ENCODE measurements at regions not wholly inside any gene's neighbourhood (a gene's known extent, or its start where the extent isn't known, plus 50 kb on each side); places are given as distances from the start of the nearest gene placed in this dataset.

GRCh38 chr2:117299451-117299850, 515.0 kb upstream of the DDX18 start:
- no peak overlapping the region for H3K9ac ChIP-seq (replicated peaks; ENCODE audit: extremely low read depth, insufficient read depth, low read length)
- H3K36me3 ChIP-seq (ENCODE audit: control insufficient read depth in 2 of 2, extremely low read depth in 1 of 2, insufficient read depth in 2 of 2, low read length in 2 of 2), result no peaks in the 10 kb centered on the region
- H3K9me1 ChIP-seq (replicated peaks; ENCODE audit: control insufficient read depth, extremely low read depth, insufficient read depth, low read length), result no peaks in the 10 kb centered on the region
- no TSS peak for BruUV-seq (replicated peaks)
- no peaks in the 10 kb centered on the region for H3K4me1 ChIP-seq (ENCODE audit: control insufficient read depth, extremely low read depth, insufficient read depth, low read length)
- TF ChIP-seq EZH2 (IDR thresholded peaks at IDR 0.05; ENCODE audit: borderline replicate concordance, low read depth, low read length, severe bottlenecking) (no peak), MYC (IDR thresholded peaks at IDR 0.05; ENCODE audit: low read depth, low read length) (no peak), CTCF (IDR thresholded peaks at IDR 0.05; ENCODE audit: extremely low read depth in 1 of 2, insufficient read depth in 1 of 2, low read depth in 1 of 2, low read length in 2 of 2) (no peak), POLR2A (IDR thresholded peaks at IDR 0.05; ENCODE audit: low read depth, low read length) (no peak), FOS (IDR thresholded peaks at IDR 0.05; ENCODE audit: borderline replicate concordance, insufficient read depth, low read length) (no peak), MAX (IDR thresholded peaks at IDR 0.05; ENCODE audit: insufficient read depth, insufficient read length) (no peak), POLR2AphosphoS5 (IDR thresholded peaks at IDR 0.05; ENCODE audit: insufficient read depth, low read depth, low read length) (no peak), JUN (IDR thresholded peaks at IDR 0.05; ENCODE audit: borderline replicate concordance, insufficient read depth, insufficient read length, low read depth) (no peak), GATA2 (IDR thresholded peaks at IDR 0.05; ENCODE audit: insufficient read depth, insufficient read length, low read depth, low read length) (no peak)
- no peak overlapping the region for H3K4me2 ChIP-seq (ENCODE audit: insufficient read depth, low read length)
- FAIRE-seq (no peak), DNase-seq (ENCODE audit: low read depth, low spot score) (no peak)
- no peak overlapping the region for H2AFZ ChIP-seq (ENCODE audit: low read depth, low read length)
- no peaks in the 10 kb centered on the region for H3K27me3 ChIP-seq (ENCODE audit: control insufficient read depth in 2 of 2, insufficient read depth in 2 of 2, low read length in 2 of 2)
- H3K4me3 ChIP-seq (replicated peaks in 1 of 3; ENCODE audit: insufficient read depth in 1 of 3, low read depth in 1 of 3, low read length in 3 of 3), result no peak overlapping the region
- intact Hi-C loops (cut with micrococcal nuclease) (no loop called here), dilution Hi-C loops (cut with MboI; ENCODE audit: extremely low pct_ligation_motif_present, low sequenced_read_pairs) (no loop called here)
- no peaks in the 10 kb centered on the region for H3K9me3 ChIP-seq (replicated peaks; ENCODE audit: control insufficient read depth, insufficient read depth, low read length)
- no peaks in the 10 kb centered on the region for H4K20me1 ChIP-seq (replicated peaks; ENCODE audit: control insufficient read depth, extremely low read depth, insufficient read depth, low read length)
- POLR2A ChIA-PET, result no interaction called here
- no peaks in the 10 kb centered on the region for H3K79me2 ChIP-seq (ENCODE audit: control insufficient read depth, insufficient read depth, low read length)
- CTCF ChIA-PET, result no interaction called here
- H3K27ac ChIP-seq (ENCODE audit: insufficient read depth, low read depth, low read length), result no peak overlapping the region
